ENCODE measurements at regions not wholly inside any gene's neighbourhood (a gene's known extent, or its start where the extent isn't known, plus 50 kb on each side); places are given as distances from the start of the nearest gene placed in this dataset.
A peak's percentile ranks its signal among the peaks of the same experiment; 100 is the strongest.
"Not testable (repeated sequence)": the region's sequence is repeated elsewhere in the genome, so short reads cannot be mapped to it uniquely, and the experiment has no call there.

DNA sequence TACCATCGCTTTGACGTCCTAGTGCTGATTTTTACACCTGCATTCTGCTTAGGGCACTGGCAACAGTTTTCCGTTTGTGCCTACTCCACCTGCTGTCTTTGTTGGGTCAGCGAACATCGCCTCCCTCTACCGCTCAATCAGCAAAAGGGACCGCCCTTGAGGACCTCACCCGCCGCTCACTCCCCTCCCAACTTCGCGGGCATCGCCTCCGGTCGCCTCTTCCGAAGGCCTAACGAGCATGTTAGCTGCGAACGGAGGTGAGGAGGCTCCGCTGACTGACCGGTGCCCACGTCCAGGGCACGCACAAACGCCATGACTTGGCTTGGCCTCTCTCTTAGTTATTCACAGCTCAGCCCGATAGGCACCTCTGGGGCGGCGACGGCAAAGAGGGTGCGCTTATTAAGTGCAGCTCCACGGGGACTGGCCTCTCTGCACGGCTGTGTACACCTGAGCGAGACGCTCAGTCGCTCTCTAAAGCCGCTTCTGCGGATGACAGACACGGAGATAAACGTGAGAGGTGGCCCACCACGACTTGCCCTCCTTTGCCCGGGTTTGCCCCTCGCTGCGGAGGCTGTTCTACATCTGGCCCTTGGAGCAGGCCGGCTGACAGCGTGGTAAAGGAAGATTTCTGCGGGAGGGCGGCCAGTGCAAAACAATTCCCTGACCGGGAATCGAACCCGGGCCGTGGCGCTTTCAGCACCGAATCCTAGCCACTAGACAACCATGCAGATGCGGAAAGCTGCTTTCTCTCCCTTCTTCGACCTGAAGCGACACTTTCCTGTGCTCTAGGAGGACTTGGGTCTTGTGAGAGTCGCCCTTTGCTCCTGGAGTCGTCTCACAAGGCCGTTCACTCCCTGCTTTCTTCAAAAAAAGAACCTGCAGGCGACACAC is 81.6 kb upstream of the FCGR1A start:
- not testable (repeated sequence) for DNase-seq

DNA sequence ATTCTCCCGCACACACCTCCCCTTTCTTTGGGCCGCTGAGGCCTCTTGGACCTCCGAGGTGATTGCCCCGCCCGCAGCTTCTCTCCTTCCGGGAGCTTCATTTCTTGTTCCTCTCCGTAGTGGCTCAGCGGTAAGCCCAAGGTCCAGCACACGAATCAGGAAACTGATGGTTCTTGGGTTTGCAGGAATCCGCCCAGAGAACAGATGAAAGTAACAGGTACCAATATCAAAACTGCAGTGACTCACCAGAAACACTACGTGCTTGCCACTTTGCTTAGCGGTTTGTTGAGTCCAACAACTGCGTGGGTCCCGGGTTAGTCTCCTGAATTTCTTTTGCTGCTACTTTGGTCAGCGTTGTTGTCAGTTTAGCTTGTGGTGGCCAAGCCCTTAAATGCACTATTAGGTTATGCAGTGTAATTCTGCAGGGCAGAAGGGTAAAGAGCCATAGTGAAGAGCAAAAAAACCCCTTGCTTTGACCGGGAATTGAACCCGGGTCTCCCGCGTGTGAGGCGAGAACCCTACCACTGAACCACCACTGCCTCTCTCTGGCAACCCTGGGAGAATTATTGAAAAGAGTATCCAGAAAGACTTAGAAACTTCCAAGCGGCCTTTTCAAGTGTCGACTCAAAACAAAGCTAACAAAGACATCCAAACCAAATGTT is 74.2 kb upstream of the FCGR1A start:
- DNase-seq, result peak; percentile 73

DNA sequence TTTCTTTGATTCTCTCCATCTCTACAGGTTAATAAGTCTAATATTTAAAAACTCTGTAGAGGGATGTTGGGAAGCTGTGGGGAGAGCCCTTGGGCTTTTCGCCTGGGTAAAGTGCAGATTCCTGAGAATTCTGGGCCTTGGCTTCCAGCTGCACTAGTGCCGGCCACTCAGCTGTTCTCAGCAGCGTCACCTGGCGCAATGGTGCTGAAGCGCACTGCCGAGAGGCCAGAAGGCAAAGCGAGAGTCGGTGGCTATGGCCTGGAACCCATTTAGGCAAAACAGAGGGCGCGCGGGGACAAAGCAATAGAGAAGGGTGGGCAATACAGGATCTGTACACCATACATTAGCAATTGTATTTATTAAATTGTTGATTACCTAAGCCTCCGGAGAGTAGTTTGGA is 70.8 kb upstream of the FCGR1A start:
- not testable (repeated sequence) for DNase-seq

DNA sequence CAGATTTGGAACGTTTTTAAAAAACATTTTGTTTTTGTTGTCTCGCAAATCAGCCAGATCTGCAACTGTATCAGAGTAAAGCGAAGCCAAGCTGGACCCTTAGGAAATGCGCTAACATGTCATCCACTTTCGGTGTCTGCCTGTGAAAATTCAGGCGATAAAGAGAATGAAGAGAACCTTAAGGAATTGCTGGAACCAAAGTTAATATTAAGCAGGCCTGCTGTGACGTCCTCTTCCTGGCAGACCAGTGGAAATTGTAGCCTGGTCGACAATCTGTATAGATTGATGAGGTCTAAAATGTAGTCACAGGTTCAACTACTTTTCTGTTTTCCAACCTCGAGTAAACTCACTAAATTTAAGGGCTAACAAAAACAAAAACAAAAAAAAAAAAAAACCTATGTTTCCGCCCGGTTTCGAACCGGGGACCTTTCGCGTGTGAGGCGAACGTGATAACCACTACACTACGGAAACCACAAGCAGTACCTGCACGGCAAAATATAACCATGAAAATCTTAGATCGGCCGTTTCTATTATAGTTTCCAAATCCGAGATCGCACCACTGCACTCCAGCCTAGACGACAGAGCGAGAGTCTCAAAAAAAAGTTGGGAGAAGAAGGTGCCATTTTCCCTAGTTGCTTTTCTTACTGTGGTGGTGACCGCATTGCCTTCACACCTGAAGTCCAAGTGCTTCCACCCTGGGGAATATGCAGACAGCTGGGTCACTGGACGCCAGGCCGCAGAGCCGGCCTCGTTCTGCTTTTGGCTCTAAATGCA is 70.2 kb upstream of the FCGR1A start:
- DNase-seq, result peak; percentile 68

DNA sequence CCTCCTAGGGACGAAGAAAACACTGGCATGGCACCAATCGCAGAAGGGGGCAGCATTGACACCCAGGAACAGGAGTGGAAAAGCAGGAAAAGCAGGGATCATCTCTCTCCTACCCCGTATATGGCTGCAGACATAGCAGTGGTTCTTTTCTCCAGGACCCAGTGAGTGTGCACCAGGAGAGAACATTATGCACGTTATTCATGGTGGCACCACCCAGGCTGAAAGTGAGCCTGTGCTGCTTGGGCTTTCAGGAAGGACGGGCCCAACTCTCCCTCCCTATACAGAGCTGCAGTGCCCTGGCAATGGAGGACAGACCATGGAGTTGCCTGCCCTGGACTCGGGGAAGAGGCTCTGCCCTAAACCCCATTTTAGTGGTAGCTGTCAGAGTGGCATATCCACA is 69.0 kb upstream of the FCGR1A start:
- DNase-seq, result not testable (repeated sequence)

DNA sequence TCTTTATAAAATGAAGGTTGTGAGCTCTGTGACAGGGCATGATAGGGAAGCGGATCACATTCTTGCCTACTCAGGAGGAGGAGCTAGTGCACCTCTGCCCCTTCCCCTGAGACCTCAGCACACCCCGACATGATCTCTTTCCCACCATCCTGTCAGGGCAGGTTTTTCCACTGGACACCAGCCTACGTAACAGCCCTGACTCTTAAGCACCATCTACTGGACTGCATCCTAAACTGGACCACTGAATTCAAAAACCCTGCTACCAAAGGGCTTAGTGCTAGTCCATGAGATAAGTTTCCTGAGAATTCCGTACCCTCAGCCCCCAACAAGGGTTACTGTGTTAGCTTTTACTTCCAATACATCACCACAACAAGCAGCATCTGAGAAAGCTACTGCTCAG is 68.5 kb upstream of the FCGR1A start:
- not testable (repeated sequence) for DNase-seq

DNA sequence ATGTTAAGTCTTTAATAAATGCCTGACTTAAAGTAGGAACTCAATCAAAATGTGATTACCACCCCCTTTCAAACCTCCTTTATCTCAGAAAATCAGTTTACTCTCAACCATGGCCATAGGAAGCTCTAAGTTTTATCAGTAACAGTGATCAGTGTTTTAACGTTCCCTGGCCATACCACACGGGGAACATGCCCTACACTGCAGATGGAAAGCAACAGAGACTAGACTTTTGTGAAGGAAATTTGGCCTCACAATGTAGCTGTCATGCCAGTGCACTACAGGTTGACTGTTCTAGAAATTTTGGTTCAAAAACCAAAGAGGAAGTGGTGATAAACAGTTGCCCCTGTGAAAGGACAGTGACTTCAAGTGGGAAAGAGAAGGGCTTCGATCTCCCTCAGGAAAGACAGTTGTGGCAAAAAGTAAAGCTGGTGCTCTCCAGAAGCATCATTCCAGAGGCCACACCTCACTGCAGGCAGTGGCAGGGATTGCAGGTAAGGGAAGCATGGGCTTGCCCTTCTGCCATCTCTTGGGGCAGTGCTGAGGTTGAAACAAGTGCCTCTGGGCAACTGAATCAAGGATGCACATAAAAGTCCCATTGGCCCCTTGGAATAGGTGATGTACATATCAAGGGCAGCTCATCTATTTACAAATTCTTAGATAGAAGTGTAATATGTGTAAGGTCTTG is 57.7 kb upstream of the FCGR1A start:
- DNase-seq, result not testable (repeated sequence)

DNA sequence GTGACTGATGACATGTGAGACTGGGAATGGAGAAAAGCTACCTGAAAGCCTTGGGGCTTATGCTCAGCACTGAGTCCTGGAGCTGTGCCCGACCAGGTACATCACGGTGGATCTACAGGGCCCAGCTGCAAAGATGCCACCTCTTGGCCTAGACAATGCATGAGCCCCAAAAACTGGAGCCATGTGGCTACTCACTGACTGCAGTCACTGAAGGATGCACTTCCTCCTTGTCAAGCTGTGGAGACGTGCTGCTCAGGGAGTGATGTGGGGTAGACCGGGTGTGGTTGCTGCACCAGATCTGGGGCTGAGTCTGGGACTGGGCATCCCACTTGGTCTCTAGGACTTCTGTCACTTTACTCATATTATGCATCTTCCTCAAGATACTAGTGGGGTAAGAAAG is 55.8 kb upstream of the FCGR1A start:
- DNase-seq, result not testable (repeated sequence)

DNA sequence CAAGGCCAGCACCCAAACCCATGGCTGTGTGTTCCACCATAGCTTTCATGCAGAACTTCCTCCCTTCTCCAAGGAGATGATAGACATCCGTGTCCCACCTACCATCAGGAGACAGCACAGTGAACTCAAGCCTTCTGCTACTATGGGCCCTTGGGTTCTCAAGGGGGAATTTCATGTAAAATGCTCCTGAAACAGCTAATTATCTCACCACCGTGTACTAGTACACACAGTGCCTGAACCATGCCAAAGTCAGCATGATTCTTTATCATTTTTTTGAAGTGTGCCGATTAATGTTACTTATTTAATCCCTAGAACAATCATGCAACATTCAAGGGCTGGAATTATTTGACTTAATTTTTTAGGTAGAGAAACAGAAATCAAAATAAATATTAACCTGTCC is 53.9 kb upstream of the FCGR1A start:
- DNase-seq, result not testable (repeated sequence)

Data from stimulated activated CD4-positive, alpha-beta T cell treated with anti-CD3 and anti-CD28 coated beads, Interleukin-15, amount 100 ng/mL, for 24 hours (primary cell).